Stomach (tissue), 8 donors: ENCODE measurements at regions not wholly inside any gene's neighbourhood (a gene's known extent, or its start where the extent isn't known, plus 50 kb on each side); places are given as distances from the start of the nearest gene placed in this dataset.
"Not testable (repeated sequence)": the region's sequence is repeated elsewhere in the genome, so short reads cannot be mapped to it uniquely, and the experiment has no call there.

ENCODE experiments used
- DNase-seq, 2 donors: peaks; one replicate each; pipeline versions ENCODE4 v3.0.0 to v3.0.0-alpha.2; 2013 to 2019
- H3K27ac ChIP-seq, 5 donors: fragments of 200-600 bp in 4 of 5; sonication (generic) in 4 of 5; one replicate each; pipeline ENCODE4 v1.5.1; 2013 to 2019; ENCODE audit warnings: mild to moderate bottlenecking in 1 of 5, moderate library complexity in 1 of 5
- H3K27me3 ChIP-seq, 3 donors: fragments of 200-600 bp; sonication (generic); one replicate each; pipeline ENCODE4 v1.5.1; 2017 to 2019; ENCODE audit warnings: mixed run types in 1 of 3
- H3K36me3 ChIP-seq, 4 donors: fragments of 200-600 bp; sonication (generic); 1 replicate in 3 of 4; 2 replicates in 1 of 4; pipeline ENCODE4 v1.5.1; 2016 to 2019
- H3K4me1 ChIP-seq, 4 donors: fragments of 200-600 bp; sonication (generic); one replicate each; pipeline ENCODE4 v1.5.1; 2016 to 2019
- H3K4me3 ChIP-seq, 4 donors: fragments of 200-600 bp; sonication (generic) in 3 of 4; one replicate each; pipeline ENCODE4 v1.5.1; 2016 to 2019; ENCODE audit warnings: mild to moderate bottlenecking in 1 of 4
- H3K9me3 ChIP-seq, 4 donors: fragments of 200-600 bp; sonication (generic); one replicate each; pipeline ENCODE4 v1.5.1; 2016 to 2019
- EP300 ChIP-seq: sonication (generic); formaldehyde crosslinking; IDR thresholded peaks from one replicate; pipeline ENCODE4 v1.6.1; 2017; ENCODE audit warnings: antibody characterized with exemption
- POLR2A ChIP-seq, 4 donors: fragments of 450-650 bp; IDR thresholded peaks; one replicate each; pipeline ENCODE4 v1.6.1; 2016; ENCODE audit warnings: antibody characterized with exemption in 4 of 4, control low read depth in 2 of 4, mild to moderate bottlenecking in 1 of 4, moderate library complexity in 1 of 4
- POLR2AphosphoS5 ChIP-seq, 3 donors: sonication (generic); formaldehyde crosslinking; IDR thresholded peaks; one replicate each; pipeline ENCODE4 v1.6.1; 2016; ENCODE audit warnings: antibody characterized with exemption in 3 of 3
- WGBS, 5 donors: extraction: QIAGEN DNeasy Blood & Tissue Kit in 3 of 5; methylation state at CpG; one replicate each; pipeline versions ENCODE4 v1.1.5 to v1.1.7; 2013 to 2018; 5-methylcytosine and 5-hydroxymethylcytosine counted together
- intact Hi-C: fragments of 100-400 bp; cut with DNase I; formaldehyde crosslinking; loops from one replicate; pipeline ENCODE4 v1.15.1; 2023; ENCODE audit warnings: low total_unique reads
- TF ChIP-seq, protein P1 (sequence below), 7 experiments: fragments of 450-650 bp in 4 of 7; fragments of 200-600 bp in 3 of 7; sonication (generic) in 3 of 7; IDR thresholded peaks; one replicate each; pipeline ENCODE4 v1.5.1; 2016 to 2019; ENCODE audit warnings: antibody characterized with exemption in 7 of 7, control low read depth in 2 of 7, mild to moderate bottlenecking in 1 of 7
- donor health status: healthy with polysubstance abuse.
- donor health status: Bipolar disorder and iron deficiency.
- donor health status: healthy.

DNA sequence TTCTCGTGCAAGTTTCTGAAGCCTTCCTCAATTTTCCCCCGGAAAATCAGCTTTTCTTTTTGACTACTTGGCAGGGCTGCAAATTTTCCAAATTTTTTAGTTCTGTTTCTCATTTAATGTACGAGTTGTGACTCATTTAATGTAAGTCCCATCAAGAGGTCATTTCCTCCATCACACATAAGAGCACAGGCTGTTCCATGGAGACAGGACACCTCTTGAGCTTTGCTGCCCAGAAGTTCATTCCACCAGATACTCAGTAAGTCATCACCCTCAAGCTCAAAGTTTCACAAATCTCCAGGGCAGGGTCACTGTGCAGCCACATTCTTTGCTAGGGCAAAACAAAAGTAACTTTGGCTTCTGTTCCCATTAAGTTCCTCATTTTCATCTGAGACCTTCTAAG is 101.5 kb upstream of the TEKT4 start:
- Histone ChIP-seq H3K27me3 (no peaks in the 10 kb centered on the region), H3K9me3 (no peaks in the 10 kb centered on the region), H3K4me3 (no peak overlapping the region), H3K27ac (no peak overlapping the region), H3K36me3 (no peaks in the 10 kb centered on the region), H3K4me1 (no peaks in the 10 kb centered on the region)
- TF ChIP-seq POLR2AphosphoS5 (IDR thresholded peaks at IDR 0.05) (no peak), POLR2A (IDR thresholded peaks at IDR 0.05) (no peak), EP300 (no peak)
- TF ChIP-seq, protein P1, sequence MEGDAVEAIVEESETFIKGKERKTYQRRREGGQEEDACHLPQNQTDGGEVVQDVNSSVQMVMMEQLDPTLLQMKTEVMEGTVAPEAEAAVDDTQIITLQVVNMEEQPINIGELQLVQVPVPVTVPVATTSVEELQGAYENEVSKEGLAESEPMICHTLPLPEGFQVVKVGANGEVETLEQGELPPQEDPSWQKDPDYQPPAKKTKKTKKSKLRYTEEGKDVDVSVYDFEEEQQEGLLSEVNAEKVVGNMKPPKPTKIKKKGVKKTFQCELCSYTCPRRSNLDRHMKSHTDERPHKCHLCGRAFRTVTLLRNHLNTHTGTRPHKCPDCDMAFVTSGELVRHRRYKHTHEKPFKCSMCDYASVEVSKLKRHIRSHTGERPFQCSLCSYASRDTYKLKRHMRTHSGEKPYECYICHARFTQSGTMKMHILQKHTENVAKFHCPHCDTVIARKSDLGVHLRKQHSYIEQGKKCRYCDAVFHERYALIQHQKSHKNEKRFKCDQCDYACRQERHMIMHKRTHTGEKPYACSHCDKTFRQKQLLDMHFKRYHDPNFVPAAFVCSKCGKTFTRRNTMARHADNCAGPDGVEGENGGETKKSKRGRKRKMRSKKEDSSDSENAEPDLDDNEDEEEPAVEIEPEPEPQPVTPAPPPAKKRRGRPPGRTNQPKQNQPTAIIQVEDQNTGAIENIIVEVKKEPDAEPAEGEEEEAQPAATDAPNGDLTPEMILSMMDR (IDR thresholded peaks at IDR 0.05) = no peak
- 58 to 75% (median 68%) methylated on average over 3 of the region's 3 CpGs for WGBS, 5 donors
- intact Hi-C loops = no loop called here
- no peak for DNase-seq

DNA sequence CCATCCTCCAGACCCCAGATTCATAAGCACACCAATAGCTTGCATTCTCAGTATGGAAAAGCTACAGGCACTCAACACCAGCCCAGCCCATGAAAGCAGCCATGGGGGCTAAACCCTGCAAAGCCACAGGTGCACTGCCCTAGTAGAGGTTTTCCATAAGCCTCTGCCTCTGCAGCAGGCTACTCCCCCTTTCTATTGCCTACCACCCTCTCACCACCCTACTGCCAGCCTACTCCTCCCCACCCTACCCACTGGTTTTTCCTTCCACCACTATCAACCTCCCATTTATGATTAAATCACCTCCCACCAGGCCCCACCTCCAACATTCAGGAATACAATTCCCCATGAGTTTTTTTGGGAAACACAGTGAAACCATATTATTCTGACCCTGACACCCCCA is 96.4 kb upstream of the TEKT4 start:
- H3K27ac ChIP-seq = no peak overlapping the region
- H3K4me3 ChIP-seq = no peak overlapping the region
- no peaks in the 10 kb centered on the region for H3K27me3 ChIP-seq
- no peaks in the 10 kb centered on the region for H3K4me1 ChIP-seq
- TF ChIP-seq, protein P1 (IDR thresholded peaks at IDR 0.05) = no peak
- H3K36me3 ChIP-seq = no peaks in the 10 kb centered on the region
- no peak for DNase-seq
- no peaks in the 10 kb centered on the region for H3K9me3 ChIP-seq
- intact Hi-C loops = no loop called here

DNA sequence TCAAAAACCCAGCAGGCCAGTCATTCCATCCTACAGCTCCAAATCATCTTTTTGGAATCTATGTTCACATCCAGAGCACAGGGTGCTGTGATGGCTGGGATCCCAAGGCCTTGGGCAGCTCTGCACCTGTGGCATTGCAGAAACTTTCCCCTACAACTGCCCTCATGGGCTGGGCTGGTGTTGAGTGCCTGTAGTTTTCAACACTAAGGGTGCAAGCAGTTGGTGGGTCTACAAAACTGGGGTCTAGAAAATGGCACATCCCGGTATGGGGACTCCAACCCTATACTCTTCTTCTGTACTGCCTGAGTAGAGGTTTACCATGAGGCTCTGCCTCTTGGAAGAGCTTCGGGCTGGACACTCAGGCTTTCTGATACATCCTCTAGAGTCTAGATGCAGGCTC is 95.2 kb upstream of the TEKT4 start:
- intact Hi-C loops = no loop called here
- WGBS, 5 donors = 65 to 77% (median 75%) methylated on average over 2 of the region's 2 CpGs; no CpG with 5 or more reads in 1 of the 5 donors

DNA sequence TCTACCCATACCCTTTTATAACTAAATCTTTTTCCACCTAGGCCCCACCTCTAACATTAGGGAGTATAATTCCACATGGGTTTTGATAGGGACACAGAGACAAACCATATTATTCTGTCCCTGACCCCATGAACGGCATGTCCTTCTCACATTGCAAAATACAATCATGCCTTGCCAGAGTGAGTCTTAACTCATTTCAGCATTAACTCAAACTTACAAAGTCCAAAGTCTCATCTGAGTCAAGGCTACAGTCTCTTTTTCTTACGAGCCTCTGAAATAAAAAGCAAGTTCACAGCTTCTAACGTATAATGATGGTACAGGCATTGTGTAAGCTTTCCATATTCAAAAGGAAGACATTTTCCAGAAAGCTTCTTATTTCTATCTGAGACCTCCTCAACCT is 86.1 kb upstream of the TEKT4 start:
- H3K4me3 ChIP-seq, H3K4me1 ChIP-seq, DNase-seq, H3K27me3 ChIP-seq, H3K27ac ChIP-seq, intact Hi-C loops, H3K36me3 ChIP-seq, H3K9me3 ChIP-seq: not testable (repeated sequence)
- WGBS, 5 donors = 48 to 67% (median 58%) methylated on average over 3 of the region's 3 CpGs

More for the DNA sequence above, 95.2 kb upstream of the TEKT4 start:
- H3K36me3 ChIP-seq = no peaks in the 10 kb centered on the region
- no peaks in the 10 kb centered on the region for H3K9me3 ChIP-seq
- no peak overlapping the region for H3K4me3 ChIP-seq
- no peaks in the 10 kb centered on the region for H3K27me3 ChIP-seq
- no peak for DNase-seq
- H3K4me1 ChIP-seq = no peaks in the 10 kb centered on the region
- H3K27ac ChIP-seq = no peak overlapping the region
- TF ChIP-seq POLR2AphosphoS5 (IDR thresholded peaks at IDR 0.05) (no peak), EP300 (no peak), POLR2A (IDR thresholded peaks at IDR 0.05) (no peak)
- TF ChIP-seq, protein P1 (IDR thresholded peaks at IDR 0.05) = no peak

DNA sequence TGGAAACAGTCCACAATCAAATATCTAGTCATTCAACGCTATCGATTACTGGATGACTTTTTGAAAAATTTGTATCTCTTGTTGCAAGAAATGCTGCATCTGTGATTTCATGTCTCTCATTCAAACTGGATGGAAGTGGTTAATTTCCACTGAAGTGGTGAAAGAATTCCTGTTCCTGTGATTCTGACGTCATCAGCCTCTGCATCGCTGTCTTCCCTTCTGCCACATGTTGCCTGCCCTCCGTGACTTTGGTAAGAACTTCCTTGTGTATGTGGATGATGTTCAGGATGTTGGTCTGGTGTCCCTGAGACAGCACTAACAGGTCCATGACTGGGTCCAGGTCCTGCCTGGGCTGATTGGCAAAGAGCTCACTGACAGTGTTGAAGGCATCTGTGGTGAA is 84.8 kb upstream of the TEKT4 start:
- WGBS, 5 donors = 84 to 88% (median 84%) methylated on average over 5 of the region's 5 CpGs
- H3K27ac ChIP-seq, intact Hi-C loops: not testable (repeated sequence)

DNA sequence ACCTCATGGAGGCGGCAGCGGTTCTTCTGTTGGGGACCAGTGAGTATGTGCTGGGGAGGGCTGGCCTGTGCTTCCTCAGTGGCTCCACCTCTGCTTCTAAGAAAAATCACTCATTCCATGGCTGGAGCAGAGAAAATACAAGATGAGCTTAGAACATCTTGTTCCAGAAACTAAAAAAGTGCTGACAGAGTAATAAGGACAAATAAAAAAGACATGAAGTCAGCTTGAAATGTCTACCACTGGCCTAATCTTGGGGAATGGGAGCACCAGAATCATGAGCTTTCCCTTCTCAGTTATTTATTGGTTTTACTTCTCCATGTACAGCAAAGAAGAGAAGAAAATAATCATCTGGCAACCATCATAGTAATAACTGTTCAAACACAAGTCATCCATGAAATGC is 81.1 kb upstream of the TEKT4 start:
- not testable (repeated sequence) for H3K4me3 ChIP-seq
- WGBS, 5 donors = 93 to 100% (median 95%) methylated on average over 2 of the region's 2 CpGs

More for the DNA sequence above, 84.8 kb upstream of the TEKT4 start:
- not testable (repeated sequence) for H3K9me3 ChIP-seq, H3K4me1 ChIP-seq, DNase-seq, H3K4me3 ChIP-seq, H3K27me3 ChIP-seq, H3K36me3 ChIP-seq

More for the DNA sequence above, 81.1 kb upstream of the TEKT4 start:
- H3K27ac ChIP-seq, H3K9me3 ChIP-seq, H3K4me1 ChIP-seq, DNase-seq, H3K36me3 ChIP-seq, intact Hi-C loops, H3K27me3 ChIP-seq: not testable (repeated sequence)
